SK-N-DZ (cell line): ENCODE measurements at regions not wholly inside any gene's neighbourhood (a gene's known extent, or its start where the extent isn't known, plus 50 kb on each side); places are given as distances from the start of the nearest gene placed in this dataset.

Experiments
- DNase-seq: peaks from one replicate; pipeline ENCODE4 v3.0.0-alpha.2; 2015; ENCODE audit warnings: low spot score

DNA sequence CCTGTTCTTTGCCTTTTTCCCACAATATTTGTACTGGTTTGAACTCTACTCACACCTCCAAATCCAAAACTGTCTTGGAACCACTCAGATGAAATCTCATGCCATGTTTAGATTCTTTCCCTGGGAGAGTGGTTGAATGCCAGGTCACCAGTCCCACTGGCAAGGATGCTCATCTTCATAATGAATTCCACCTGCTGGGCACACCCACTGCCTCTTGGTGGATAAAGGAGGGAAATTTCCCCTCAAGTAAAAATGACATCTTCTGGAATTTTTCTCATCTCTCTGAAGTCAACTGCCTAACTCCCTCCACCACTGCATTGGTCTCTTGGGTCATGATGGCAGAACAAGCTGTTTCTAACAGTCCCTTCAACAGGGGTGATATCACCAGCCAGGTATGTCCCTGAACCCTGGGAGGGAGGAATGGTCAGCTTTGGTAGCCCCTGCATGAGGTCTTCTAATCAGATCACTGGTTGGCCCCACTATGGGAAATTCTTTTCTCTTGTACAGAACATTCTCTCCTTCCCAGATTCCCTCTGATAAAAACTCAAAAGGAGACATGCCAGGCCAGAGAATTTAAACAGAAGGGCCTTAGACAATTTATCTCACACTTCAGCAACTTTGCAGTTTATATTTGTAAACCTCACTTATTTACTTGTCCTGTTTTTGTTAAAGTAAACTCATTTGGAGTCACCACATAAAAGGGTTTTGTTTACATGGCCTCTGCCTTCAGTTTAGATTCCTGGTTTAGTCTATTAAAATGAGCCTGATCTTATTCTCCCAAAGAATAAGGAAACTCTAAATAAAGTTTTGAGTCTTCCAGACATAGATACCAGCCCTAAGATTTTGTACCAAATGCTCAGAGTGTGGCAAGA lies 143.4 kb downstream of the WNT5A start:
- DNase-seq, result no peak

DNA sequence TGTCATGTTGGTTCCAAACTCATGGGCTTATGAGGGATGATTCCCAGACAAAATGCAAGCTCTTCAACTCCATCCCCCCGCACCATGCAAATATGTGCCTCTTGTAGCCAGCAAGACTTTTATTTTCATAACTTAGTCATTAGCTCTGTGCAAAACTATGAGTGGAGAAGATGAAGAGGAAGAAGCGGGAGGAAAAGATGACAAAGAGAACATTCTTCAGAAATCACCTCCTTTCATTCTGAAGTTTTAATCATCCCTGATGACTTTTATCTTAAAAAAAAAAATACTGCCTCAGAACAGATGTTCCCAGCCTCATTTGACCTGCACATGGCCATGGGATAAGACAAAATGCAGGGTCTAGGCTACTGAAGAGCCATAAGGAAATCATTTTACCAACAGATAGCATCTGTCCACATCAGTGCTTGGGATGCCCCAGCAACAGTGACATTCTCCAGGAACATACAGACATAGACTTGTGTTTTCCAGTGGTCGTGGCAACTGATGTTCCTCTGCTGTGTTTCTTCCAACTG lies 145.5 kb downstream of the WNT5A start:
- DNase-seq, result peak; percentile 90

DNA sequence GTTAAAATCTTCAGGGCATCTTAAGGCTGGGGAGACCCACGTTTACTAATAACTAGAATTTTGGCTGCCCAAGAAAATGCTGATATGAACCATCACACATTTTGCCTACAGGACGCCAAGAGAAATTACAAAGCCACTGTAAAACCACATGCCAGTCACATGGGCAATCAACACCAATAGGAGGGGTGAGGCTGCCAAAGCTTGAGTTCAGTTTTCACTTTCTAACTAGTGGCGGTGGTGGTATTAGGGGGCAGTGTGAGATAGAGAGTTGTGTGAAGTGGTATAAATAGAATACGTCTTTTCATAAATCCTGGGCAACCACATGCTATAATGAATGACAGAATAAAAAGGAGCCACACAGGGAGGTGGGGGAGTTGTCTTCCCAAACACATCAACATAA lies 147.3 kb downstream of the WNT5A start:
- DNase-seq, result no peak

DNA sequence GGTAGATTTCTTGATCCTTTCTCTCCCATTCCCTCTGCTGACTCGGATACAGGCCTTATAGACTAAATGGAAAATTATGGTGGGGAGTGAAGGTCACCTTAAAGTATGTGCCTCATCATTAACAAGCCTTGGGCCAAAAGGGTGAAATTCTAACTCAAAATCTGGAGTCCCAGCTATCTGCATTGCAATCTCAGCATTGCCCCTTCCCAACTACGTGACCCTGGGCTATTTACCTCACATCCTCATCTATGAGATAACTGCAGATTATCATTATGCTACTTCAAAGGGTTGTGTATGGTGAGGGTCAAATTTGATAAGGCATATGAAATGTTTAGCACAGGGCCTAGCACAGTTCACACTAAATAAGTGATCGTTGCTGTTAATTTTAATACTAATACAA lies 147.7 kb downstream of the WNT5A start:
- no peak for DNase-seq

DNA sequence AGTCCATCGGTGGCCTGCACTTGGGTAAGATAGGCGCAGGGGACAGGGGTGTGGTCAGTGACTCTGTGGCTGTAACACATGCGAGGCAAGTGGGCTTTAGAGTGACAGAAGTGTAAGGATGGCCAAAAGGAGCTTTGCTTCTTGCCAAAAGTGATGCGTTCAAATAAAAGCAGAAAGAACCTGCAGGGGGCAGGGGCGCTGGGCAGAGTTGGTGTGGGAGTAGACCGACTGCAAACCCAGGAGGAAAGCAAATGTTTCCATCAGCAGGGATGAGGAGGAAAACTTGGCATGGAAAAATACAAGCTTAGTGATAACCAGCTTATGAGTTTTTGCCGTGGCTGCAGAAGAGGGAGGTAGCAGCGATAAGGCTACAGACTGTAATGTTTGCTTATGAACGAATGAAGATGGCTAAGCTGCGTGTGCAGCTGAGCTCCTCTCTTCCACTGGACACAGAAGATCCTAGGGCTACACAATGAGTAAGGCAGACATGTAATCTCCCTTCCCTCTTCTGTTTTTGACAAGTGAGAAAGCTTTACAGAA lies 149.4 kb downstream of the WNT5A start:
- no peak for DNase-seq

DNA sequence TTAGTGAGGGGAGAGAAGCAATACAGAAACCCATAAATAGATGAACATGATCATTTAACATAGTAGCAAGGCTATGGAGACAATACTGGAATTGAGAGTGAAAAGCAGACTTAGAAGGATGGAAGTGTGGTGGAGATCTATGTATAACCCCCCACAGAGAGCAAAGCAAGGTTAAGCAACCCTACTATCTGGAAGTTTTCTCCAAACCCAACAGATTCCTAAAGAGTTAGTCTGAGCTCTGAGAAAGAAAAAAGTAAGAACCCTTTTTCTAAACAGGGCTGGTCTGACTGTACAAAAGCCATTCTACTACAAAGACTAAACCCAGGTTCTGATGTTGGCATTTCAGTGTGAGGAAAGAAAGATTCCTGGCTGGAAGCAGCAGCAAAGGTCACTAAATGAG lies 153.2 kb downstream of the WNT5A start:
- DNase-seq, result no peak

DNA sequence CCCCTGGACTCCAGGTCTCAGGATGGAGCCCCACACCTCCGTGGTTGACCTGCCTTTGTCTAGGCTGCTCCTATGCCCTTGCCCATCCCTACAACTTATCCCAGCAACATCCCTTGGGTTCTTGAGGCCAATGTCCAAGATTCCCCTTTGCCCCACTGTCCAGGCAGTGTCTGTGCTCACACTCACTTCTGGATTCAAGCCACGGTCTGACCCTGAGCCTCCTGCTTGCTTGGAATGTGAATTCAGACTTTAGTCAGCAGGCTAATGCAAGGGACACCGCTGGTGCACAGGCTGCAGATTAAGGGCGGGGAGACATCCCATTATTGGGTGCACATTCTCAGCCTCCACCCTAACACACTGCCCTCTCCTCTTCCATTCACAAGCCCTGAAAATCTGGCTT lies 154.1 kb downstream of the WNT5A start:
- no peak for DNase-seq

DNA sequence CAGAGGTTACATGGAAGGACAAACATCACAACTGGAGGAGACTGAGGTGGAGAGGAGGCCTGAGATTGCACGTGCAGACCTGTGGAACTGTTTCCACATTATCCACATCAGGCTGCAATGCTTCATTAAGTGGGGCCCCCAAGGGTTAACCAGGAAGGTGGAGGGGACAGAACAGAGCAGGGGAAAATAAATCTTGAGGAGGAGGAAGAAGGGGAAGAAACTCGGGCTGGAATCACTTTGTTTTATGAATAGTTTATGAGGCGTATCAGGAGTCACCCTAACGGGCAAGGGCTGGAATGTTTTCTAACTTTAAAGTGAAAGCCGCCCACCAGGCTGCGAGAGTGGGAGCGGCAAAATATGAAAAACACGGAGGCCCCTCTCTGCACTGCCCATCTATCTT lies 154.9 kb downstream of the WNT5A start:
- DNase-seq, result no peak

DNA sequence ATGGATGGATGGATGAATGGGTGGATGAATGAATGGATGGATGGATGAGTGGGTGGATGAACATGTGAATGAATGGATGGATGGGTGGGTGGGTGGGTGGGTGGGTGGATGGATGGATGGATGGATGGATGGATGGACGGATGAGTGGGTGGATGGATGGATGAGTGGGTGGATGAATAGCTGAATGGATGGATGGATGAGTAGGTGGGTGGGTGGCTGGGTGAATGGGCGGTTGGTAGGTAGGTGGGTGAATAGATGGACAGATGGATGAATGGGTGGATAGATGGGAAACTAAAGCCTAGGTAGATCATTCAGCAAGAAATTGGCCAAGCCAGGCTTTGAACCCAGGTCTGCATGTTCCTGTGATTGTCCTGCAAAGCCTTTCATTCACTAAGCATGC lies 155.6 kb downstream of the WNT5A start:
- no peak for DNase-seq

DNA sequence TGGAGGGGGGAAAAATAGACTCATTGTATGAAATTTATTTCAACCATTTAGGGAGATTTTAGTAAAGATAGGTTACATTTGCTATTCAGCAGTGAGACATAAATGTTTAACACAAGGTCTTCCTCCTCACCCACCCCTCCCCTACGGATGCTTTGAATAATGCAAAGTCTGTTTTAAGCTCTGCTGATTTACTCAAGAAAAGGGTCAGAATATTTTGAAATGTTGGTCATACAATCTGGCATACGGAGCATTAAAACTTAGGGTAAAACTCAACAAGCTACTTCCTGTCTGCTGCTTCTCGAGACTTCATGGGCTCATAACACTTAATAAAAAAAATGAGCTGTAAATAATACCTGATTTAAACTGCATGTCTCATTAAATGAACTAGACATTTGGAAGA lies 156.3 kb downstream of the WNT5A start:
- no peak for DNase-seq

DNA sequence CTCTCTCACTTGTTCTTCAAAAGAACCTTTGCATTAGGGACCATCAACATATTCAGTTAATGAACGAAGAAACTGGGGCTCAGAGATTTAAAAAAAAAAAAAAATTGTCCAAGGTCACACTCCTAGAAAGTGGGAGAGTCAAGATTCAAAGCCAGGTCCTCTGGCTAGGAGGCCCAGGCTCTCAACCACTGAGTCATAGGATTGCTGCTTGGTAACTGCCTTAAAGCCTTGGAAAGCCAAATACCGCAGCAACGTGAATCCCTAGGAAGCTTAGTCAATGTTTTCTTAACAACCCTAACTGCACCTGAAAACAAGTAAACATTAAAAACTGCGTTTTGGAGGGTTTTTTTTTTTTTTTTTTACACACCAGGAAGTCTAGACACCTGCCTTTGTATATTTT lies 156.8 kb downstream of the WNT5A start:
- no peak for DNase-seq

DNA sequence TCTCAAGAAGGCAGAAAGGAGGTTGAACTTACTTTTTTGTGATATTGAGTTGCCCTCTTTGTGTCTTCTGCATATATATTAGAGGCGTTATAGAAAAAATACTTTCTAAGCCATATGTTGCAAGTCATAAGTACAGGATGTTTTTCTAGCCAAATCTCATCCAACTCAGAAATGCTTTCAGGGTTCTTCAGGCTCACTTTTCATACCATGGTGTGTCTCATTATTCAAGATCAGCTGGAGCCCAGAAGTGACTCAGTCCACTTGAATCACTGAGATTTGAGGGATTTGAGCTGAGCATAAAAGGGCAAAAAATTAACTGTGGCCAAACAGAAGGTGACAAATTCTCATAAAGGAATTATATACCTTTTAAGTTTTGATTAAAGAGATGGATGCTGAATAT lies 157.3 kb downstream of the WNT5A start:
- no peak for DNase-seq

DNA sequence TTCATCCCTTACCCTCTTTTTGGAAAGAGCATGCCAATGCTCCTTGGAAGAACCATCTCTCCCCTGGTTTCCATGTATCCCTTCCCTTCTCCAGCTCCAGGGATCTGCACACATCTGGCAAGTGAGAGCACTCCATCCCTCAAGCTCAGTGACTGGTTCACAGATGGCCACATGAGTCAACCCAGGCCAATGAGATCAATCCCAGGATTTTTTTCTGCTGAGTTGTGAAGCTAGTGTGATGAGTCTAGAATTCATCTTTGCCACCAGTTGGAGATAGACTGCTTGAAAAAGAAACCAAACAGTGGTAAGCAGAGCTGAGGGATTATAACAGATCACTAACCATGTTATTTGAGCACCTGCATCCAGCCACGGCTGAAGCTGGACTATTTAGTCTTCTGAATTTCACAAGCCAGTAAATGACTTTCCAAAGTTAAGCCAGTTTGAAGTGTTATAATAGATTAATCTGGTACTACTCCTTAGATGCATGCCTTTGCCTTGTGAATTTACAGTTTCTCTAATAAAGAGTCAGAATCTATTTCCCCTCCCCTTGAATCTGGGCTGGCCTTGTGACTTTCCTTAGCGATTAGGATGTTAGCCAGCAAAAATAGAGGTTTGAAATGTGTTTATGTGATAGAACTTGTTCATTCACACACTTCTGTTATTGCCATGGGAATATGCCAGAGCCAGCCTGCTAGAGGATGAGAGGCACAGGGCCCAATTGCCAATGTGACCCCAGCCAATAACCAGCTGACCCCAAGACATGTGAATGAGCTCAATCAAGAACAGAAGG lies 159.8 kb downstream of the WNT5A start:
- DNase-seq, result no peak

DNA sequence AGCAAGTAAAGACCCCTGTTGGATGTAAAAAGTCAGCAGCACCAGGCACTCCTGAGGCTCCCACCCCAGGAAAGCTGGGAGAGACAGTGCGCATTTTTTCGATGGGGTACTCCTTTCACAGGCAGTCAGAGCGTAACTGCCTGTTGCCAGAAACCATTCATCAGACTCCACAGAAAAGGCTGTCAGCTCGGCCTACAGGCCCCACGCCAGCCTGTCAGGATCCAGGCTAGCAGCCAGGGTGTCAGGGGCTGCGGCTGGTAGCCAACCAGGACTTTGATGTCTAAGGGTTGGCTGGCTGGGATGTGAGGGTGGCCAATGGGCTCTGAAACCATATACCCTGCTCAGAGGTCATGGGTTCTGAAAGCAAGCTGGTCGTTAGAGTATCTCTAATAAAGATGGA lies 164.5 kb downstream of the WNT5A start:
- peak; percentile 11 for DNase-seq

DNA sequence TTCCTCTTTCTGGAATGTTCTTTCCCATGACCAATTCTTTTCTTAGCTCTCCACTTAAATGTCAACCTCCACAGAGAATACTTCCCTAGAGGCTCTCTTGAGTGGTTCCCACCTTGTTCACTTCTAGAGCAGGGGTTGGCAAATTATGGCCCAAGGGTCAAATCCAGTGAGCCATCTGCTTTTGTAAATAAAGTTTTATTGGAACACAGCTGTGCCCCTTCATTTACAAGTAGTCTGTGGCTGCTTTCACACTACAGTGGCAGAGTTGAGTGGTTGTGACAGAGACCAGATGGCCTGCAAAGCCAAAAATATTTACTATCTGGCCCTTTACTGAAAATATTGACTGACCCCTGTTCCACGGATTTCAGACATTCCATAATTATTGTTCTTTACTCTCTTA lies 166.2 kb downstream of the WNT5A start:
- no peak for DNase-seq

DNA sequence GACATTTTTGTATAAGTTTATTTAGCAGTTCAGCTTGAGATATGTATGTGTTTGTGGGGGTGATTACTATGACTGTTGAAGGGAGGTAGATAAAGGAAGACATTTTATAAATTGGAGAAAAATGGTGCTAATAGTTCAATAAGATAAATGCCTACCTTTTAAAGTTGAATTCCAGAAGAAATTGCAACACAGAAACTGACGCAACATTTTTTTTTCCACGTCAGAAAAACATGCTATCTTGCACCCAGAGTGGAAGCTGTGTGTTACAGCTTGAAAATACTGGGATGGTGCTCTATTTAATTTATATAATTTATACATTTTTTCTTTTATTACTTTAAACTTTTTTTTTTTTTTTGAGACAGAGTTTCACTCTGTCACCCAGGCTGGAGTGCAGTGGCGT lies 171.7 kb downstream of the WNT5A start:
- DNase-seq, result no peak

DNA sequence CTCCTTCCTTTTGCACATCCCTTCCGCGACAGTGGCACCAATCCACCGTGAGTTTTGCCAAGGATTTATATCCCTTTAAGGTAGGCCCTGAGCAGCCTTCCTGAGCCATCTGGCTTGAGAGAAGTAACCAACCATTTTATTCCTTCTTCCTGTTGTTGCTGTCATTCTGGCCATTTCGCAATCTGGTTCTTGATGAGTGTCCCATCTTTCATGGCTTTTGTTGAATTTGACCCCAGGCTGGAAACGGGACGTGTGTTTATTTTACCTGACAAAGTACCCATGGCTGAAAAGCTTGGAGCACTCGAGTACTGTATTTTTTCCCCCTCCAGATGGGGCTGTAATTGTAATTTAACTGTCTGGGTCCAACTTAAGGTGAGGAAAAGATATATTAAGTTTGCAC lies 173.4 kb downstream of the WNT5A start:
- DNase-seq, result no peak

DNA sequence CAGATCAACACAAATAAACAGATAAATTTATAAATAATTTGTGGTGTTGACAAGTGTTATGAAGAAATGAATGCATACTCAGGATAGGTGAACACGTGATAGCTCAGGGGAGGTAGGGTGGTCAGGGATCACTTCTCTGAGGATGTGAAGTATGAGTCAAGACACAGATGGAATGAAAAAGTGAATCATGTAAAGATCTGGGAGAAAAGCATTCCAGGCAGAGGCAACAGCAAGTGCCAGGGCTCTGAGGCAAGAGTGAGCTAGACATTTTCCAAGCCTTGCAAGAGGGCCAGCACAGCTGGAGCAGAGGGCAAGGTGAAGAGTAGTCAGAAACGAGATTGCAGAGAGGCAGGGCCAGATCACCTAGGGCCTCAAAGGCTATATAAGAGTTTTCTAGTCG lies 177.8 kb downstream of the WNT5A start:
- no peak for DNase-seq

DNA sequence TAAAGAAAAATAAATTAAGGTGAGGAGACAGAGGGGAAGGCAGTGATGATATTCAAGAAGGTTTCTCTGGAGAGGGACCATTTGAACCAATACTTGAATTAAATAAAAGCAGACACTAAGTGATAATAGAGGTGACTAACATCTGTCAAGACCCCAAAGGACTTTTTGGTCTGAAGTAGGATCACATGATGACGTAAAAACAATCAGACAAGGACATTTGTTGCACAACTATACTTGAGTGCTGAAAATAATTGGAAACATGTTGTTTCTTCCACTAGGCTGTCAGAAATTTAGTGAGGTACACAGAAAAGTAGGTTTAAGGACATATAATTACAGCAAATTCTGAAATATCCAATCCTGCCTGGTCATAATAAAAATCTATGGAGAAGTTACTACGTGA lies 179.5 kb downstream of the WNT5A start:
- DNase-seq, result no peak

DNA sequence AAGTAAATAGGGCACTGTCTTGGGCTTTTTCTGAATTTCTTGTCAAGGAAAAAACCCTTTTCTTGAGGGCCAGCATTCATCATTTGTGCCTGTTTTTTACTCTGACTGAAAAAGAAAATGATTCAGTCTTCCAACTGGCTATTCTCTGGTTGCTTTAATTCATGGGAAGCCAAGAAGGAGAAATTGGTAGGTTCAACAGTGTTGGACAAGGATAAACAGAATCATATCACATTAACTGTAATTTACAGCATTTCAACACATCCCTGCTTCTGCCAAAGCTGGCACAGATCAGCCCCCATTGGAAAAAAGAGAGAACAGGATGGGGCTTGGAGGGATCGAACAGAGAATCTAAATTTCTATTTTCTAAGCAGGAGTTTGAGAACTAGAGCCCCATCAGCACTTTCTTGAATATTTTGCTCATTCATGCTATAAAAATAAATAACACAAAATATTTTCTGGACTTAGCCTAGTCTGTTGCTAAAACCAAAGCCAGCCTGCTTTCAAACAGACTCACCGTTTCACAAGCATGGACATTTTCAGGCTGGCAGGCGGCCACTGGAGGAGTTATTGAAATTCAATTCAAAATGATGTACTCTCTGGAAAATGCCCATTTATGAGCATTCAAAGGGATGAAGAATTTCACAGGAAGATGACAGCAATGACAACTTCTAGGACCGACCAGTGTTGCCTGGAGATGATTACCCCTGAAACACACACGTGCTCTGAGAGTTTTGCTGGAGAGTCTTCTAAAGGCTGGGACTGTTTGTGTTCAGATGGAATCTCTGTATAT lies 181.2 kb downstream of the WNT5A start:
- no peak for DNase-seq

DNA sequence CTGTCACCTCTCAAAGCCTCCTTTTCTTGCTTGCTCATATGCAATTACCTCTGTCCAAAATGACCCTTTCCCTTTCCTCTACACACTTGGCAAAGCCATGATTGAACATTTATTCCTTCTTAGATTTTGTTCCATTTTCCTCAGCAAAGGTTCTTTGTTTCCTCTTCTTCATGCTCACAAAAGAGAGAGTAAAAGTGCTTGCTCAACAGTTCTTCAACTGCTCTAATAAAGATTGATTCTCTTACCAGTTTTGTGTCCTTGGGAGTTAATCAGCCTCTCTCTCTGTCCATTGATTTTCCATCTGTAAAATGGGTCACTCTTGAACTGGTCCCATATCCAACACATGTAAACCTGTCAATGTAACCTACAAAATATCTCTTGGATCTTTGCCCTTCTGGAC lies 186.4 kb downstream of the WNT5A start:
- DNase-seq, result no peak

DNA sequence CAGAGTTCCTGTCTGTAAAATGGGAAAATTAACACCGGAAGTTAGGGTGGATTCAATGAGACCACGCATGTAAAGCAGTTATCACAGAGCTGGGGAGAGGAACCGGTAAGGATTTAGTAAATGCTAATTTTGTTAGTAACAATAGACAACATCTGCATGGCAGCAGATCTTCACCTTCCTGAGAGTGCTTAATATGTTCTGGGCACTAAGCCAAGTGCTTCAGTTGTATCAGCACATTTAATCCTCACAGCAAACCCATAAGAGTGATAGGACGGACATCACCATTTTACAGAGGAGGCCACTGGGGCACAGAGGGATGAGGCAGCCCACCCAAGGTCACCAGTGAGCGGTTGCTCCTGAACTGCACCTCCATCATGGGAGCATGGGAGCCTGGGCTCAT lies 189.4 kb downstream of the WNT5A start:
- DNase-seq, result no peak
